NCI-H1436 (cell line): ENCODE measurements at regions not wholly inside any gene's neighbourhood (a gene's known extent, or its start where the extent isn't known, plus 50 kb on each side); places are given as distances from the start of the nearest gene placed in this dataset.

Source experiments
- DNase-seq: peaks from one replicate; lab custom pipeline; 2025; lab: John Stamatoyannopoulos, UW

GRCh38 chr7:21146642-21147423 lies 281.1 kb upstream of the SP4 start:
- no peak for DNase-seq

GRCh38 chr7:21149809-21150208 lies 278.1 kb upstream of the SP4 start:
- no peak for DNase-seq

DNA sequence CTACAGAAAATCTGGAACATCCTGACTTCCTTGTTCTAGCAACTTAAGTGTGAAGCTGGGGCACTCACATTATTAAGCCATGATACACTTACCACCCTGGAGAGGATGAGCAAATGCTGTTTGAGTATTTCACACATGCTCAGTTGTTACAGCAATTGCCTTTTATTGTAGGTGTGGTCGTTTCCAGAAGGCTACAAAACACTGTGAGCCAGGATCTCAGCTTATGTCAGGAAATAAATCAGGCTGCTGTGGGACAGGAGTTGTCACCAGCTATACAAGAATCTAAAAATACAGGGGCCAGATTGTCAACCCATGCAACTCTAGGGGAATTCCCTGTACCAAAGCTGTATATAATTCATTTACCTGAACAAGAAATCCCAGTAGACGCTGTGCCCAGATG lies 273.3 kb upstream of the SP4 start:
- DNase-seq, result no peak

DNA sequence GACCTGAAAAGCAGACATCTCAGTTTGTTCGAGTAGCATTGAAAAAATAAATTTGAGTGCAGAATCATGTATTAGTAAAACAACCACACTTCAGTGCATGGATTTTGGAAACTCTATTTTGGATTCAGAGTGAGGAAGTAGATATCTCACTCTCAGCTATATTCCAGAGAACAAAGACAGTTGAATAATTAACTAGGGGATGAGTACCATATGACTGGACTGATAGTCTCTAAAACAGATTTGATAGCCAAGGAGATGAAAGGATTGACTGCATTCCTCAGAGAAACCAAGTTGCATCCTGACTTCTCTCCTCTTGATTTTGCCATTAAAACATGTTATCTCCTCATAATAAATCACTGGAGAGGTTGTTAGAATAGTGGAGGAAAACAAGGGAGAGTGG lies 268.4 kb upstream of the SP4 start:
- DNase-seq, result no peak

DNA sequence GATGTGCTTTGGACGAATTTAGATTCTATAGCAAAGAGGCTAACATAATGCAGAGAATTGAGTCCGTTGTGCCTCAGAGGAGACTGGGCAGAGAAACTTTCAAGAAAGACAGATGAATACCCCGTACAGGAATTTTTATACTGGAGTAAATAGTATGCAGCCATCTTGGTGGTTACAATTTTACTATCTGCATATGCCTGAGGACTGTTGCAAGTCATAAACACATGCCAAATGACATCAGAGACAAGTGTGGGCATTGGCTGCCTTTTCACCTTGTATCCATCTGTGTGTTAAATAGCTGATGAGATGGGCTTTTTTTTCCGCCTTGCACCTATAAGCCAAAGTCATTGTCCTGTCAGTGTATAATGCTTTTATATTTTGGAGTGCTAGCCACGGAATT lies 267.5 kb upstream of the SP4 start:
- no peak for DNase-seq

DNA sequence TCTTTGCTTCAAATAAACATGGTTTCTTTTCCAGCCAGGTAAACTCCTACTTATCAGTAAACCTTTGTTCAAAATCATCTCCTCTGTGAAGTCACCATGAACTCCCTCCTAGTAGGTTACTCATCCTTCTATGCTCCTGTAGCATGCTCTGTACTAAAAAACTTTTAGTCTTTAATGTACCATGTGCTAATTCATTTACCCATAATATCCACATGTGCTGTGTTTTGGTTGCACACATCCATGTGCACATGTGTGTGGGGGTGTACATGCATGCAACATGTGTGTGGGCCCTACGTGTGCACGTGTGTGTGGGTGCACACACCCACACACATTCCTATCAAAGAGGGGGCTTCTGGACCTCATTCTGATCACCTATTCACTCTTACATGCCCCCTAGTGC lies 259.9 kb upstream of the SP4 start:
- DNase-seq, result no peak

DNA sequence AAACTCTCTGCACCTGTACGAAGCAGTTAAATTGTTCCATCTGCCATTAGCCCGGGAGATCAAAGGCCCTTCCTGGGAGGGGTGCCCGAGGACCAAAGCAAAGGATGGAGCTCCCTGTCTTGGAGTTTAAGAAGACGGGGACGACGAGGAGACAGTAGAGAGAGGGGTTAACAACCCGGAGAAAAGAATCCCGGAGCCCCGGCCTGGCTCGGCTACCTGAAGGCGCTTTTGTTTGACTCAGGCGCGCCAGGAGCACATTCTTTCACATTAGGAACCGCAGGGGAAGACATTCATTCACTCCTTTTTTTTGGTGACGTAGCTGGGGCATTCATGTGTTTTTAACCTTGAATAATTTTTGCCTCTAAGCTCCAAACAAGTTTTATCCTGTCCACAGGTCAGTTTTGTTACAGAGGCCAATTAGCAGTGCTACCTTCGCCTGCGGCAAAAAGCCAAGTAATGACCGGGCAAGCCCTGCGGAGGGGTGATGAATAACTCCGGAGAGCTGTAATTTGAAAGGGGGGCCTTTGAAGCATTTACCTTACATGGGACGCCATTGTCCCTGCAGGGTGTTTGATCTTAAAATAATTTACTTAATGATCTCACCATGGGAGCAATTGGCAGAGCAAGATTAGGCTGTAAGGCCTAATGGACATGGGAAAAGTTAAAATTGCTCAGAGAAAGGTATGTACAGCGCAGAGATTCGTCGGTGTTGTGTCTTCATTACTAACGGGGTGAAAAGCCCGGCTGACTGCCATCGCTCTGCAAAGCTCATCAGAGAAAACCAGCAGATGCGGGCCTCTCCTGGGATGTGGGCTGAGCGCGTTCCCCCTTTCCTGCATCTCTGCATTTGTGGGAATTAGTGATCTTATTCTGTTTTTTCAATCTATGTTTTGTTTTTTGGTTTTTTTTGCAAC lies 258.0 kb upstream of the SP4 start:
- no peak for DNase-seq

DNA sequence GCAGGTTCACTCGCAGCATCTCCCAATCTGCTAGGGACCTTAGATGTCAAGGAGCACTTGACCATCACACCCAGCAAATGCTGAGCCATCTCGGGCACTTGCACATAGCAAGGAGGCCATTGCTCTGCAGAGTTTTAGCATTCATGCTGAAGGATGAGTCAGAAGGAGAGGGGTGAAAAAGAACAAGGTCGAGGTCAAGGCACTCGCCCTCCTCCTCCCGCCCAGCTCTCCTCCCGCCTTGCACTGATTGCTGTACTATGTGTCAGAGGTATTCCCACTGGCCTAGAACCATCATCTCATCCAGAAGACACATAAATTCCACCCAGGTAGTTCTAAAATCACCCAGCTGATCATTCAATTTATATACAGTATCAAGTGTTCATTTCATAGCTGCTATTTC lies 255.1 kb upstream of the SP4 start:
- DNase-seq, result no peak

DNA sequence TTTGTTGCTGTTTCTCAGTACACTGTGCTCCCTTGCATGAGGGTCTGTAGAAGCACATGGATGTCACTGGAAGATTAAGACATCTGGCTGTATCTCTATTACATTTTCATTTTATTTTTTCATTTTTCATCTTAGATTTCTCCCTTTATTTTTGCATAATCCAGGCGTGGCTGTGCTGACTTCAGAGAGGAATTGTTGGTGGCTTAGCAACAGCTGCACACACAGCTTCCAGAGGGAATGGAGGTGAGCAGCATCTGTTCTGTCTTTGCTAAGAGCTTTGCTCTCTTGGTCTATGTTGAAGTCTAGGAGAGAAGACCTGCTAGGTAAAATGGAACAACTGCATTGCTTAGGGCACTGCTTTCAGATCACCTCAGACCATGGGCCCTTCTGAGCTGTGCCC lies 254.4 kb upstream of the SP4 start:
- no peak for DNase-seq

DNA sequence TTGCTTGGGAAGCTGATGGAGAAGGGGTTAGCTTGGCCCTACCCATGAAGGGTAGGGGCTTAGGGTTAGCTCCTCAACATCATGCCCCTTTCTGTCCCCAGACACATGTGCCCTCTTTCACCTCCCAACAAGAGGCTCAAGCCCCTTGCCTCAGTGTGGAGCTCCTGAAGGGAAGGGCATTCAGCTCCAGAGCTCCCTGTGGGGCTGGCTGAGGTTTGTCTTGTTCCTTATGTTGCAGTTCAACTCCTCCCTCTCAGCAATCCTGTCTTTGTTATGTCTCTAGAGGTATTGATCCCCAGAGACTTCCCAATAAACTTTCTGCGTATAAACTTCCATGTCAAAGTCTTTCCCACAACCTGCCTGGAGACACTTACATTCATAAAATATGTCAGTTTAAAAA lies 252.2 kb upstream of the SP4 start:
- DNase-seq, result no peak

DNA sequence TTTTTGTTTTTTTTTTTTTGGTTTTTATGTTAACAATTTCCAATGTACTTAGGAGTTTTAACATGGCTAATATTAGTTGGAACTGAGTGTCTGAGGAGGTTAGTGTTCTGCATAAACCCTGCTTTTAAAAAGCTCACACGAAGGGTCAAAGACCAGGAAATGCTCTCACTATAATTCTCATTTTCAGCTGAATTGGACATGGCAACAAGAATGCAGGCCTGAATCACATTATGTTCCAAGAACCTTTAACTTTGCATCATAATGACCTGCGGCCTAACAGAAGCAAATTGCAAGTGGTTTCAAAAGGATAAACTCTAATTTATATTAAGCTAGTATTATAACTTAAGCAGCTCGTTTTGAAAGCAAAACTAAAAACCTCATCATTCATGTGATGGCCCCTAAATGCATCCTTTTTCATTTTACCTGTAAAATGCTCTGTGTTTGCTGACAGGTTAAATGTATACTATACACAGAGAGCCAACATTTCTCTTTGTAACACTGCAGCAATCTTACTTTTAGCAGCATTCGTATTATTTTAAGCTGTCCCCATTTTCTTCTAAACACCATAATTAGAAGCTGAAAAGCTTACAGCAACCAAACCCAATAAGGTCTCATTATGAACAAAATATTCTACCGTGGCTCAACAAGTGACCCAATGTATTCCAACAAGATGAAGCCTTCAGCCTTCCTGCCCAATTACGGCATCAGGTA lies 242.8 kb upstream of the SP4 start:
- DNase-seq, result no peak

DNA sequence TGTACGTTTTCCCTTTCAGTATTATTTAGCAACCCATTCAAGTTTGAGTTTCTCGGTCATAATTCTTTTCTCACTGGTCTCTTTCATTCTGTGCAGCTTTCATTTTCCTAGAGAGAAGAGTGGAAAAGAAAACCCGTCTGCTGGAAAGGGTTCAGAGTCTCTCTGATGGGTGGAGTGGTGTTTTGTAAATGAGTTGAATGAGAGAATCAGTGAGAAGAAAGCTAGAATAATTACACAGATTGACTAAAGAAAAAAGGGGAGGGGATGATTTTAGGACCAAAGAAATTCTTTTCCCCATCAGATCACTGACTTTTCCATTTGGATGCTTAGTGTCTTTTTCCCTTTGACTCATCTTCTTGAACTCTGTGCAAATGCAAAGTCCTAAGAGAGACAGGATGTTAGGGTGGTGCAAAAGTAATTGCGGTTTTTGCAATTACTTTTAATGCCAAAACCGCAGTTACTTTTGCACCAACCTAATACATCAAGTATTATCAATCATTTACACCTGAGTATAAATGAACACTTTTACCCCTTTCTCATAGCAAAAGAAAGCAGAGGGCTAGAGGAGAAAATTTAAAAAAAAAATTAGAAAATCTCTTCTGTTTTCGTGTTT lies 242.1 kb upstream of the SP4 start:
- DNase-seq, result no peak

DNA sequence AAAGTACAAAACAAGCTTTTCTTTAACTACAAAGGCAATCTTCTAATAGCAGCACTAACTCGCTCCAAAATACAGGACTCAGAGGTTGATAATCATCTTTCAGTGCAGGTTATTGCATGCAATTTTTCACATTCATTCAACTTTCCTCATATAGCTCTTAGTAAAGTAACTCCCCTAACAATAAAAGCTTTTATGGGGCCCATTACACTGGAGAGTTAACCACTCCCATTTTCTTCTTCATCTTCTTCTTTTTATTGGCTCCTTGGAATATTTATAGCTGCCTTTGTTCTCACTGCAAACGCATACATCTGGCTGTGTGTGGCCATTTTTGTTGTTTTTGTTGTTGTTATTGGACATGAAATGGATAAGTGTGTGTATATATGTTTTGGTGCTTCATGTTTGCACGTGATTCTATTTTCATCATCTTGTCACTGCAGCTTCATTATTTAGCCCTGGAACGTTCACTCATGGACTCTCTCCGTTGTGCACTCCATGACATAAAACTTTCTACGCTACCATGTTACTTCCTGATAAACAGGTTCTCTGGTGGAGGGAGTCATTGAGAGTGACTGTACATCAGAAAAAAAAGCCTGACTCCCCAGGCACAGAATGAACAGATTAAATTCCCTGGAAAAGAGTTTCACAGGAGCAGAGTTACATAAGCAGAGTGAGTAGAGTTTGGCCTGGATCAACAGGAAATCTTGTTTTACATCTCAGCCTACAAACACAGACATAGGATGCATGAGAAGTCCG lies 236.4 kb upstream of the SP4 start:
- DNase-seq, result no peak

GRCh38 chr7:21192657-21193056 lies 235.2 kb upstream of the SP4 start:
- DNase-seq, result no peak

DNA sequence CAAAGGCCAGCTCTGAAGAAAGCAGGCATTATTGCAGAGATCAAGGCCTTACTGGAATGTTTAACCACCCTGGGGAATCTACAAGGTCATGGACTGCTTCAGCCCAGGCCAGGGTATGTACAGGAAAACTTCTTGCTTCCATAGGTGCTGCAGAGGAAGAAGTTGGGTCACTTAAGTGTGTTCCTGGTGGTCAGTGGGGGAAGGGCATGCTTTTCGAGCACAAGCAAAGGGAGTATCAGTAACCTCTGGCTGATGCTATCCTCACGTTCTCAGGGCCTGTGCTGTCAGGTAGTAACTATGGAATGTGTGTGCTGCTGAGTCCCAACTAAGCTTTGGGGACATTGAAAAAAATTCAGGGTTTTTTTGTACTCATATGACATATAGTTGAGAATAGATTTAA lies 234.0 kb upstream of the SP4 start:
- no peak for DNase-seq

GRCh38 chr7:21194936-21195335 lies 232.9 kb upstream of the SP4 start:
- no peak for DNase-seq

DNA sequence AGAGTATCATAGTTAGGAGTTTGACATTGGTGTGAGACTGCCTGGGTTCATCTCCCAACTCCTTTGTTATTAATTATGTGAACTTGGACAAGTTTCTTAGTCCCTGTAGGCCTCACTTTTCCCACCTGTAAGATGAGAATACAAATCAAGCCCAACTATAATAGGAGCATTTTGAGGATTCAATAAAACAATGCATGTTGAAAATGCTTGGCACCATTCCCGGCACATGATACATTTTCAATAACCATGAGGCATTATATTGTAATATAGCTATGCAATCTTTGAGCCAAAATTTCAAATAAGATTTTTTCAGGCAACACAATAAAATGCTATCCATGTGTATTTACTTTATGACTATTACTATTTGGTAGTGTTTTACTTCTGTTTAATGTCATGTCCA lies 229.0 kb upstream of the SP4 start:
- DNase-seq, result no peak

DNA sequence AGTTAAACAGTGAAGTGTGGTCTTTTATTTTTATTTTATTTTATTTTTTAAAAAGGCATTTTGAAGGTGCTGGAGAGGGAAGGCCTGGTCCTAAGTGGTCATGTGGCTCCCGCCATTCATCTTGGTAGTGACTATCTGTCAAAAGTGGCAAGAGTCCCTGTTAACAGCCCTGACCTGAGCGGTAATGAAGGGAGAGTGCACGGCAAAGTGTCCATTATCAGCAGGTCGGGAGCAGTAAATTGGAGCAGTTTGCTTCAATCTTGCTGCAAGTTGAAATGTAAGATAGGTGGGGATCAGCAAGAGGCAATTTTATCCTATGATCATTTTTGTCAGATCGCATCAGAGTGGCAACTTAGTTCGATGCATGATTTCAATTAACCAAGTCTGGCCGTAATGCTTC lies 227.4 kb upstream of the SP4 start:
- DNase-seq, result no peak

DNA sequence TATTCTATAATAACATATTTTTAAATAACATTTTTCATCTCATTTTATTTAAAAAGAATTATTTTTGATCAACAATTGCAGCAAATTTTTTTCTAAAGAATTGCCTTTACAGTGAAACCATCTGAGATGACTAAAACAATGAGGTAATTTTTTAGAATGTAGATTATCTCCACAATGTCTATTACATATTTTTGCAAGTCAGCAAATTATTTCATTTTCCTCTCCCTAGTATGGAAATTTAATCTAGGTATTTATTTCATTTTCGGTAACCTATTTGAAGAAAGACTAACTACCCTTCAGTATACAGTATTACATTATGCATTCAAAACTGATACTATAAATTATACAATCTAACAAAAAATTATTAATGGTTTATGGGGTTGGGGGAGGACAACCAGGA lies 213.2 kb upstream of the SP4 start:
- no peak for DNase-seq

DNA sequence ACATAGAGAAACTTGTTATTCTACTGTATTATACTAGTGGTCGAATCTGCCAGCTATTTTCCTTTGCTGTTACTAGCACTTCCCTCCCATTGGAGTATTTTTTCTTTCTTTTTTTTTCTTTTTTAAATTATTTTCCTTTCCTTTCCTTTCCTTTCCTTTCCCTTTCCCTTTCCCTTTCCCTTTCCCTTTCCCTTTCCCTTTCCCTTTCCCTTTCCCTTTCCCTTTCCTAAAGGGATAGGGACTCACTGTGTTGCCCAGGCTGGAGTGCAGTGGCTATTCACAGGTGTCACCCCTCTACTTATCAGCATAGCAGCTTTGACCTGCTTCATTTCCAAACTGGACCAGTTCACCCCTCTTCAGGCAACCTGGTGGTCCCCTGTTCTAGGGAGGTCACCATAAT lies 212.6 kb upstream of the SP4 start:
- DNase-seq, result no peak

DNA sequence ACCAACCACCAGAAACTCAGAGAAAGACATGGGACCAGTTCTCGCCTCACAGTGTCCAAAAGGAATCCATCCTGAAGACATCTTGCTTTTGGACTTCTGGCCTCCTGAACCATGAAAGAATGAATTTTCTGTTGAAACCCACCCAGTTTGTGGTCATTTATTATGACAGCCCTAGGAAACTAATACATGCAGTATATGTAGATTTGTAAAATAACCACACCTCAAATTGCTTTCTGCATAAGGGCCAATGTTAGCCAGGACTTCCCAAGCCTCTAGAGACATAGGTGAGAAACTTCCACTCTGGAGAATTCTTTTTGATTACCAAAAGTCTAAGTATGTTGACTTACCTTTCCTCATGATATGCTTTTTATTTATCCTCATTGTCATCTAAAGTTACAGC lies 210.5 kb upstream of the SP4 start:
- no peak for DNase-seq

- DNase-seq, result no peak
Observed at GRCh38 chr7:21218155-21218554, 209.7 kb upstream of the SP4 start.
